MCF 10A (cell line): ENCODE measurements at regions not wholly inside any gene's neighbourhood (a gene's known extent, or its start where the extent isn't known, plus 50 kb on each side); places are given as distances from the start of the nearest gene placed in this dataset.

Experiments
- BruUV-seq: library from RNA; stranded (reverse); fragments of 400-500 nt; replicated peaks from 2 replicates; lab custom pipeline; 2021; lab: Mats Ljungman, UMichigan
- CTCF ChIA-PET: fragments of 300-600 bp; sonication (Branson Sonifier 250); formaldehyde crosslinking; extraction: SDS; loops from one replicate; lab custom pipeline; 2021; ENCODE audit warnings: antibody characterized with exemption, inconsistent platforms; lab: Yijun Ruan, JAX
- POLR2A ChIA-PET: fragments of 300-600, 350-650 bp; sonication (Branson Sonifier 250); formaldehyde crosslinking; extraction: SDS; loops from one replicate; lab custom pipeline; 2020; ENCODE audit warnings: antibody characterized with exemption, inconsistent platforms; lab: Yijun Ruan, JAX
- DNase-seq: peaks from one replicate; pipeline ENCODE4 v3.0.0-alpha.2; 2018; ENCODE audit not compliant: unreplicated experiment
- H3K27ac Mint-ChIP-seq: one replicate; pipeline ENCODE4 v1.8.0; 2022; ENCODE audit warnings: mild to moderate bottlenecking, low read depth, mixed read lengths; ENCODE audit not compliant: unreplicated experiment
- H3K27me3 Mint-ChIP-seq: one replicate; pipeline ENCODE4 v1.8.0; 2022; ENCODE audit warnings: mixed read lengths; ENCODE audit not compliant: insufficient read depth, unreplicated experiment
- H3K36me3 Mint-ChIP-seq: one replicate; pipeline ENCODE4 v1.8.0; 2022; ENCODE audit warnings: mild to moderate bottlenecking, moderate library complexity, mixed read lengths; ENCODE audit not compliant: insufficient read depth, unreplicated experiment
- H3K4me1 Mint-ChIP-seq: one replicate; pipeline ENCODE4 v1.8.0; 2022; ENCODE audit warnings: mixed read lengths; ENCODE audit not compliant: insufficient read depth, unreplicated experiment
- H3K4me3 Mint-ChIP-seq: one replicate; pipeline ENCODE4 v1.8.0; 2022; ENCODE audit warnings: mild to moderate bottlenecking, moderate library complexity, mixed read lengths; ENCODE audit not compliant: unreplicated experiment
- H3K9me3 Mint-ChIP-seq: one replicate; pipeline ENCODE4 v1.8.0; 2022; ENCODE audit warnings: mixed read lengths; ENCODE audit not compliant: unreplicated experiment
- CTCF ChIP-seq: fragments of 200-600 bp; IDR thresholded peaks from one replicate; pipeline ENCODE4 v1.8.0; 2022; ENCODE audit warnings: antibody characterized with exemption, mild to moderate bottlenecking; ENCODE audit not compliant: unreplicated experiment
- intact Hi-C: fragments of 100-400 bp; cut with micrococcal nuclease; formaldehyde crosslinking; loops from 2 replicates; pipeline ENCODE4 v1.14.1; 2022

GRCh38 chr2:215782965-215783364 is 230.4 kb downstream of the MREG start:
- no peak for DNase-seq
- Mint-ChIP-seq H3K27me3 (no peaks in the 10 kb centered on the region), H3K4me1 (no peaks in the 10 kb centered on the region), H3K9me3 (no peaks in the 10 kb centered on the region), H3K27ac (no peak overlapping the region), H3K36me3 (no peaks in the 10 kb centered on the region), H3K4me3 (no peak overlapping the region)
- no peak for TF ChIP-seq CTCF
- POLR2A ChIA-PET, result no interaction called here
- BruUV-seq, result no TSS peak
- CTCF ChIA-PET, result interaction anchor here (0.6 kb wide), 1 partner anchor 1118 kb away, joined by 3 read pairs; no protein-coding TSS in a partner anchor
- intact Hi-C loops, result no loop called here

DNA sequence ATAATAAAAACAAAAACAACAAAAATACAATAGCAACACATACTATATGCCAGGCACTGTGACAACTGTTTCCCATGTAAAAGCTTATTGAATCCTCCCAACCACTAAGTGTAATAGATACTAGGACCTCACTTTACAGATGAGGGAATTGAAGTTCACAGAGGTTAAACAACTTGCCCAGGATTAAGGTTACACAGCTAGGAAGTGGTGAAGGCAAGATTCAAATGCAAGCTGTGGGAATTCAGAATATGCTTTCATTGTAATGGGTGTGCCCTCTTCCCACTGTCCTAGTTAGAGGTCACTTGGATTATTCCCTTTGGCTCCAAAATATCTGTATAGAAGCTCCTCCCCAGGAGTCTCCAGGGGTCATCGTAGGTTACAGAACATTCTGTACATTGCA is 231.1 kb downstream of the MREG start:
- CTCF ChIA-PET, result interaction anchor here (1.0 to 1.1 kb wide), 2 partner anchors 34 to 121 kb away, joined by 3 read pairs; no protein-coding TSS in a partner anchor
- no peak overlapping the region for H3K4me3 Mint-ChIP-seq
- no peak overlapping the region for H3K27ac Mint-ChIP-seq
- no peak for DNase-seq
- no TSS peak for BruUV-seq
- H3K9me3 Mint-ChIP-seq, result no peaks in the 10 kb centered on the region
- TF ChIP-seq CTCF, result no peak
- no peaks in the 10 kb centered on the region for H3K36me3 Mint-ChIP-seq
- H3K27me3 Mint-ChIP-seq, result no peaks in the 10 kb centered on the region
- intact Hi-C loops, result no loop called here
- H3K4me1 Mint-ChIP-seq, result no peaks in the 10 kb centered on the region
- POLR2A ChIA-PET, result interaction anchor here (1.1 kb wide), 1 partner anchor 9 kb away, joined by 3 read pairs; no protein-coding TSS in a partner anchor

DNA sequence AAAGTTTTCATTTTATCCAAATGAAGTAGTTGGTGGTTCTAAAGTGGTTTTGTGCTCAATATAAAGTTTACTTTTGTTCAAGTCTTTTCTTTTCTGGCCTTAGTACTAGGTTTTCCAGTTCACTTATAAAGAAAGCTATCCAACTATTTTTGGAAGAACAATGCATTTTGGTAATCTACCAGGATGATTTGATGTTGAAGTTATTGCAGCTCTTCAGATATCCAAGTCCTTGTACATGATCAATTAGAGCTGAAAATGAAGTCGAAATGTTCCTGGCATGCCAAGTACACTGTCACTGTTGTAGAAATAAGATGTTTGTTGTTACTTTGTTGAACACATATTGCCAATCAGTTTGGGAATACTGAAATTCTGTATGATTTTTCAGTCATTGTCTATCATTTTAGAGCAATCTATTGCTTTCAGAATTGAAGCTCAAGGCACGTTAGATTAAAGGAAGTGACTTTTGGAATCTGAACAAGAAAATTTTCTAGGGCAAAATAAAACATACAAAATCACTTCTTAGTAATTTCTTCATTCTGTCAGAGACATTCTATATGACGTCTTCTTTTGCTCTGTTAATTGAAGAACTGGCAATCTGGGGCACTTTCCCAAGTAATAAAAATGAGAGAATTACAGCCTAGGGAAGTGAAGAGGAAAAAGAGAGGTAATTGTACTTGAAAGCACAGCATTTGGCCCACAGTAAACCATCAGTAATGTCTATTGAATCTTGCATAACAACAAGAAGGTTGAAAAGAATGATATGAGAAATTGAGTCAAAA is 232.3 kb downstream of the MREG start:
- no peaks in the 10 kb centered on the region for H3K36me3 Mint-ChIP-seq
- H3K27me3 Mint-ChIP-seq, result no peaks in the 10 kb centered on the region
- no TSS peak for BruUV-seq
- H3K4me3 Mint-ChIP-seq, result no peak overlapping the region
- no peaks in the 10 kb centered on the region for H3K9me3 Mint-ChIP-seq
- CTCF ChIA-PET, result interaction anchor here (0.9 to 1.1 kb wide), 2 partner anchors 18 to 33 kb away, joined by 3 to 4 read pairs; no protein-coding TSS in a partner anchor
- no peak for TF ChIP-seq CTCF
- intact Hi-C loops, result no loop called here
- H3K27ac Mint-ChIP-seq, result no peak overlapping the region
- POLR2A ChIA-PET, result interaction anchor here (0.9 to 1.3 kb wide), 3 partner anchors 10 to 16 kb away, joined by 3 to 4 read pairs (median 4); no protein-coding TSS in a partner anchor
- DNase-seq, result no peak
- no peaks in the 10 kb centered on the region for H3K4me1 Mint-ChIP-seq

DNA sequence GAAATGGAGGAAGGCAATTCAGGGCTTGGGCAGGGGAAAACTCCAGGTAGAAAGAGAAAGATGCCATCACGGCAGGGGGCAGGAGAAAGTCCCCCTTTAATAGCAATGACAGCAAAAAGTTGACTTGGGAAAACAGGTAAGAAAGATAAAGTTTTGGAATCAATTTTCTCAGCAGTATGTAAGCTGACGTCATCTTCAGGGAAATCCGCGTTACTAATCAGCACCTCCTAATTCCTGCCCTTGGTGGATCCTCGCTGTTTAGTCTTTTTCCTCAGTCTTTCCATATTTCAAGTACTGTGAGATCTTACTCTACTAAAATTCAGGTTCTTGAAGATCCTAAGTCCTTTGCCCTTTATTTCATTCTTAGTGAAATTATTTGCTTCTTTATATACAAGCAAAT is 233.0 kb downstream of the MREG start:
- ChIA-PET POLR2A (interaction anchor here (0.9 to 1.3 kb wide), 2 partner anchors 12 to 17 kb away, joined by 4 read pairs; no protein-coding TSS in a partner anchor), CTCF (no interaction called here)
- no peak overlapping the region for H3K4me3 Mint-ChIP-seq
- no peak for TF ChIP-seq CTCF
- DNase-seq, result no peak
- intact Hi-C loops, result no loop called here
- no peaks in the 10 kb centered on the region for H3K36me3 Mint-ChIP-seq
- no TSS peak for BruUV-seq
- no peaks in the 10 kb centered on the region for H3K27me3 Mint-ChIP-seq
- H3K4me1 Mint-ChIP-seq, result no peaks in the 10 kb centered on the region
- no peaks in the 10 kb centered on the region for H3K9me3 Mint-ChIP-seq
- H3K27ac Mint-ChIP-seq, result no peak overlapping the region
